GM18873 (cell line): ENCODE measurements at regions not wholly inside any gene's neighbourhood (a gene's known extent, or its start where the extent isn't known, plus 50 kb on each side); places are given as distances from the start of the nearest gene placed in this dataset.

Source experiments
- ATAC-seq: cut with Tn5 transposase; IDR thresholded peaks from one replicate; pipeline ENCODE4 v1.9.1; 2021; ENCODE audit warnings: mild to moderate bottlenecking, moderate library complexity, moderate number of reproducible peaks; ENCODE audit not compliant: unreplicated experiment, low FRiP score

GRCh38 chr15:93165734-93166470 lies 76.9 kb upstream of the RGMA start:
- no peak for ATAC-seq

- ATAC-seq = no peak
Observed at GRCh38 chr15:93164409-93164808, 75.4 kb upstream of the RGMA start.

- no peak for ATAC-seq
Observed at GRCh38 chr15:93162560-93162959, 73.5 kb upstream of the RGMA start.

GRCh38 chr15:93159930-93160329 lies 70.9 kb upstream of the RGMA start:
- ATAC-seq = no peak

- ATAC-seq = no peak
Observed at GRCh38 chr15:93158097-93158900, 69.3 kb upstream of the RGMA start.

- no peak for ATAC-seq
Observed at GRCh38 chr15:93154666-93155065, 65.7 kb upstream of the RGMA start.

- ATAC-seq = no peak
Observed at GRCh38 chr15:93152951-93153350, 63.9 kb upstream of the RGMA start.

GRCh38 chr15:93152360-93152759 lies 63.3 kb upstream of the RGMA start:
- ATAC-seq = no peak

GRCh38 chr15:93150910-93151881 lies 62.2 kb upstream of the RGMA start:
- ATAC-seq = no peak

- no peak for ATAC-seq
Observed at GRCh38 chr15:93146601-93147000, 57.6 kb upstream of the RGMA start.

GRCh38 chr15:93146196-93146595 lies 57.2 kb upstream of the RGMA start:
- no peak for ATAC-seq

GRCh38 chr15:93144463-93145236 lies 55.6 kb upstream of the RGMA start:
- ATAC-seq = no peak

- no peak for ATAC-seq
Observed at GRCh38 chr15:93143186-93143585, 54.2 kb upstream of the RGMA start.

- ATAC-seq = no peak
Observed at GRCh38 chr15:93141371-93141794, 52.4 kb upstream of the RGMA start.

GRCh38 chr15:93139436-93139835 lies 50.4 kb upstream of the RGMA start:
- no peak for ATAC-seq

- no peak for ATAC-seq
Observed at GRCh38 chr15:93138681-93139250, 49.8 kb upstream of the RGMA start.
